Chondrocyte (in vitro differentiated cells): ENCODE measurements at regions not wholly inside any gene's neighbourhood (a gene's known extent, or its start where the extent isn't known, plus 50 kb on each side); places are given as distances from the start of the nearest gene placed in this dataset.
A peak's percentile ranks its signal among the peaks of the same experiment; 100 is the strongest.

Source experiments
- DNase-seq: peaks from one replicate; pipeline ENCODE4 v3.0.0; 2021; ENCODE audit warnings: mixed read lengths, low spot score
- H3K27ac Mint-ChIP-seq: one replicate; pipeline ENCODE4 v1.8.0; 2021; ENCODE audit warnings: mild to moderate bottlenecking, moderate library complexity, mixed read lengths; ENCODE audit not compliant: unreplicated experiment
- H3K27me3 Mint-ChIP-seq: 2 replicates; pipeline ENCODE4 v1.8.0; 2021; ENCODE audit warnings: low read depth, mixed read lengths
- H3K36me3 Mint-ChIP-seq: 2 replicates; pipeline ENCODE4 v1.8.0; 2021; ENCODE audit warnings: low read depth, mixed read lengths
- H3K4me1 Mint-ChIP-seq: 2 replicates; pipeline ENCODE4 v1.8.0; 2021; ENCODE audit warnings: low read depth, mild to moderate bottlenecking, mixed read lengths
- H3K4me3 Mint-ChIP-seq: one replicate; pipeline ENCODE4 v1.8.0; 2021; ENCODE audit warnings: mild to moderate bottlenecking, moderate library complexity, mixed read lengths; ENCODE audit not compliant: unreplicated experiment
- H3K9me3 Mint-ChIP-seq: 2 replicates; pipeline ENCODE4 v1.8.0; 2021; ENCODE audit warnings: low read depth, mixed read lengths
- CTCF ChIP-seq: fragments of 200-600 bp; sonication (generic); IDR thresholded peaks from 2 replicates; pipeline ENCODE4 v1.5.0; 2021; ENCODE audit warnings: antibody characterized with exemption, mild to moderate bottlenecking, moderate library complexity

- H3K4me3 Mint-ChIP-seq, result no peak overlapping the region
- no peaks in the 10 kb centered on the region for H3K27me3 Mint-ChIP-seq
- H3K4me1 Mint-ChIP-seq, result no peaks in the 10 kb centered on the region
- H3K9me3 Mint-ChIP-seq, result peaks cover 5% of the 10 kb centered on the region
- TF ChIP-seq CTCF, result no peak
- H3K27ac Mint-ChIP-seq, result no peak overlapping the region
- no peak for DNase-seq
- H3K36me3 Mint-ChIP-seq, result no peaks in the 10 kb centered on the region
These were observed 1730.7 kb upstream of the FLRT2 start for GRCh38 chr14:83799233-83799632.

- Mint-ChIP-seq H3K4me3 (no peak overlapping the region), H3K4me1 (peaks cover 16% of the 10 kb centered on the region), H3K27me3 (no peaks in the 10 kb centered on the region), H3K9me3 (no peaks in the 10 kb centered on the region), H3K27ac (no peak overlapping the region), H3K36me3 (no peaks in the 10 kb centered on the region)
- no peak for DNase-seq
- TF ChIP-seq CTCF, result no peak
These were observed 1715.0 kb upstream of the FLRT2 start for GRCh38 chr14:83814896-83815295.

GRCh38 chr14:83816761-83817160, 1713.2 kb upstream of the FLRT2 start:
- no peaks in the 10 kb centered on the region for H3K27me3 Mint-ChIP-seq
- no peak overlapping the region for H3K4me3 Mint-ChIP-seq
- no peak for TF ChIP-seq CTCF
- H3K4me1 Mint-ChIP-seq, result peaks cover 16% of the 10 kb centered on the region
- H3K36me3 Mint-ChIP-seq, result no peaks in the 10 kb centered on the region
- DNase-seq, result no peak
- H3K9me3 Mint-ChIP-seq, result no peaks in the 10 kb centered on the region
- no peak overlapping the region for H3K27ac Mint-ChIP-seq

- Mint-ChIP-seq H3K4me1 (peaks cover 30% of the 10 kb centered on the region), H3K36me3 (no peaks in the 10 kb centered on the region), H3K27me3 (no peaks in the 10 kb centered on the region), H3K9me3 (no peaks in the 10 kb centered on the region), H3K4me3 (no peak overlapping the region), H3K27ac (no peak overlapping the region)
- no peak for DNase-seq
- no peak for TF ChIP-seq CTCF
These were observed 1704.1 kb upstream of the FLRT2 start for GRCh38 chr14:83825843-83826242.

GRCh38 chr14:83826838-83827237, 1703.1 kb upstream of the FLRT2 start:
- H3K4me1 Mint-ChIP-seq, result peaks cover 30% of the 10 kb centered on the region

More at GRCh38 chr14:83826838-83827237, 1703.1 kb upstream of the FLRT2 start:
- peak; percentile 56 for TF ChIP-seq CTCF
- DNase-seq, result no peak
- Mint-ChIP-seq H3K4me3 (peak overlapping the region; percentile 24), H3K27me3 (no peaks in the 10 kb centered on the region), H3K9me3 (no peaks in the 10 kb centered on the region), H3K36me3 (no peaks in the 10 kb centered on the region), H3K27ac (peak overlapping the region; percentile 37)
